ENCODE measurements at regions not wholly inside any gene's neighbourhood (a gene's known extent, or its start where the extent isn't known, plus 50 kb on each side); places are given as distances from the start of the nearest gene placed in this dataset.
A peak's percentile ranks its signal among the peaks of the same experiment; 100 is the strongest.

GRCh38 chr22:19648419-19648929 is 65.8 kb upstream of the SEPTIN5 start (continued):
- TF ChIP-seq, protein P1, sequence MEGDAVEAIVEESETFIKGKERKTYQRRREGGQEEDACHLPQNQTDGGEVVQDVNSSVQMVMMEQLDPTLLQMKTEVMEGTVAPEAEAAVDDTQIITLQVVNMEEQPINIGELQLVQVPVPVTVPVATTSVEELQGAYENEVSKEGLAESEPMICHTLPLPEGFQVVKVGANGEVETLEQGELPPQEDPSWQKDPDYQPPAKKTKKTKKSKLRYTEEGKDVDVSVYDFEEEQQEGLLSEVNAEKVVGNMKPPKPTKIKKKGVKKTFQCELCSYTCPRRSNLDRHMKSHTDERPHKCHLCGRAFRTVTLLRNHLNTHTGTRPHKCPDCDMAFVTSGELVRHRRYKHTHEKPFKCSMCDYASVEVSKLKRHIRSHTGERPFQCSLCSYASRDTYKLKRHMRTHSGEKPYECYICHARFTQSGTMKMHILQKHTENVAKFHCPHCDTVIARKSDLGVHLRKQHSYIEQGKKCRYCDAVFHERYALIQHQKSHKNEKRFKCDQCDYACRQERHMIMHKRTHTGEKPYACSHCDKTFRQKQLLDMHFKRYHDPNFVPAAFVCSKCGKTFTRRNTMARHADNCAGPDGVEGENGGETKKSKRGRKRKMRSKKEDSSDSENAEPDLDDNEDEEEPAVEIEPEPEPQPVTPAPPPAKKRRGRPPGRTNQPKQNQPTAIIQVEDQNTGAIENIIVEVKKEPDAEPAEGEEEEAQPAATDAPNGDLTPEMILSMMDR (IDR thresholded peaks at IDR 0.05 in 2 of 3, conservative IDR thresholded peaks at IDR 0.05 in 1 of 3; ENCODE audit: insufficient read depth in 2 of 3, low read depth in 1 of 3, low read length in 3 of 3): no peak
- TF ChIP-seq ZFP36 (IDR thresholded peaks at IDR 0.05; ENCODE audit: low read depth, low read length, partially characterized antibody) (peak; percentile 11), ILF3 (IDR thresholded peaks at IDR 0.05; ENCODE audit: borderline replicate concordance) (no peak), OTX1 (CRISPR knock-in tag; IDR thresholded peaks at IDR 0.05) (peak; percentile 80; the same call in 1 of the 2 replicates), ARID1B (IDR thresholded peaks at IDR 0.05) (peak; percentile 42), PHF20 (IDR thresholded peaks at IDR 0.05; ENCODE audit: partially characterized antibody) (no peak), RBFOX2 (IDR thresholded peaks at IDR 0.05; ENCODE audit: low read depth, low read length) (no peak), SPI1 (IDR thresholded peaks at IDR 0.05; ENCODE audit: borderline replicate concordance, low read depth, low read length) (peak; percentile 64; the same call in 1 of the 2 replicates), SETDB1 (IDR thresholded peaks at IDR 0.05; ENCODE audit: low read length) (no peak), ZNF124 (CRISPR knock-in tag; IDR thresholded peaks at IDR 0.05) (no peak), U2AF1 (optimal IDR thresholded peaks at IDR 0.05; ENCODE audit: low read depth, low read length) (no peak), E2F5 (CRISPR knock-in tag; IDR thresholded peaks at IDR 0.05) (no peak)
- TF ChIP-seq, protein P2, sequence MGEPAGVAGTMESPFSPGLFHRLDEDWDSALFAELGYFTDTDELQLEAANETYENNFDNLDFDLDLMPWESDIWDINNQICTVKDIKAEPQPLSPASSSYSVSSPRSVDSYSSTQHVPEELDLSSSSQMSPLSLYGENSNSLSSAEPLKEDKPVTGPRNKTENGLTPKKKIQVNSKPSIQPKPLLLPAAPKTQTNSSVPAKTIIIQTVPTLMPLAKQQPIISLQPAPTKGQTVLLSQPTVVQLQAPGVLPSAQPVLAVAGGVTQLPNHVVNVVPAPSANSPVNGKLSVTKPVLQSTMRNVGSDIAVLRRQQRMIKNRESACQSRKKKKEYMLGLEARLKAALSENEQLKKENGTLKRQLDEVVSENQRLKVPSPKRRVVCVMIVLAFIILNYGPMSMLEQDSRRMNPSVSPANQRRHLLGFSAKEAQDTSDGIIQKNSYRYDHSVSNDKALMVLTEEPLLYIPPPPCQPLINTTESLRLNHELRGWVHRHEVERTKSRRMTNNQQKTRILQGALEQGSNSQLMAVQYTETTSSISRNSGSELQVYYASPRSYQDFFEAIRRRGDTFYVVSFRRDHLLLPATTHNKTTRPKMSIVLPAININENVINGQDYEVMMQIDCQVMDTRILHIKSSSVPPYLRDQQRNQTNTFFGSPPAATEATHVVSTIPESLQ (CRISPR knock-in tag; IDR thresholded peaks at IDR 0.05): no peak
- TF ChIP-seq, protein P3, sequence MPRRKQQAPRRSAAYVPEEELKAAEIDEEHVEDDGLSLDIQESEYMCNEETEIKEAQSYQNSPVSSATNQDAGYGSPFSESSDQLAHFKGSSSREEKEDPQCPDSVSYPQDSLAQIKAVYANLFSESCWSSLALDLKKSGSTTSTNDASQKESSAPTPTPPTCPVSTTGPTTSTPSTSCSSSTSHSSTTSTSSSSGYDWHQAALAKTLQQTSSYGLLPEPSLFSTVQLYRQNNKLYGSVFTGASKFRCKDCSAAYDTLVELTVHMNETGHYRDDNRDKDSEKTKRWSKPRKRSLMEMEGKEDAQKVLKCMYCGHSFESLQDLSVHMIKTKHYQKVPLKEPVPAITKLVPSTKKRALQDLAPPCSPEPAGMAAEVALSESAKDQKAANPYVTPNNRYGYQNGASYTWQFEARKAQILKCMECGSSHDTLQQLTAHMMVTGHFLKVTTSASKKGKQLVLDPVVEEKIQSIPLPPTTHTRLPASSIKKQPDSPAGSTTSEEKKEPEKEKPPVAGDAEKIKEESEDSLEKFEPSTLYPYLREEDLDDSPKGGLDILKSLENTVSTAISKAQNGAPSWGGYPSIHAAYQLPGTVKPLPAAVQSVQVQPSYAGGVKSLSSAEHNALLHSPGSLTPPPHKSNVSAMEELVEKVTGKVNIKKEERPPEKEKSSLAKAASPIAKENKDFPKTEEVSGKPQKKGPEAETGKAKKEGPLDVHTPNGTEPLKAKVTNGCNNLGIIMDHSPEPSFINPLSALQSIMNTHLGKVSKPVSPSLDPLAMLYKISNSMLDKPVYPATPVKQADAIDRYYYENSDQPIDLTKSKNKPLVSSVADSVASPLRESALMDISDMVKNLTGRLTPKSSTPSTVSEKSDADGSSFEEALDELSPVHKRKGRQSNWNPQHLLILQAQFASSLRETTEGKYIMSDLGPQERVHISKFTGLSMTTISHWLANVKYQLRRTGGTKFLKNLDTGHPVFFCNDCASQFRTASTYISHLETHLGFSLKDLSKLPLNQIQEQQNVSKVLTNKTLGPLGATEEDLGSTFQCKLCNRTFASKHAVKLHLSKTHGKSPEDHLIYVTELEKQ (CRISPR knock-in tag; IDR thresholded peaks at IDR 0.05): no peak
- TF ChIP-seq, protein P4, sequence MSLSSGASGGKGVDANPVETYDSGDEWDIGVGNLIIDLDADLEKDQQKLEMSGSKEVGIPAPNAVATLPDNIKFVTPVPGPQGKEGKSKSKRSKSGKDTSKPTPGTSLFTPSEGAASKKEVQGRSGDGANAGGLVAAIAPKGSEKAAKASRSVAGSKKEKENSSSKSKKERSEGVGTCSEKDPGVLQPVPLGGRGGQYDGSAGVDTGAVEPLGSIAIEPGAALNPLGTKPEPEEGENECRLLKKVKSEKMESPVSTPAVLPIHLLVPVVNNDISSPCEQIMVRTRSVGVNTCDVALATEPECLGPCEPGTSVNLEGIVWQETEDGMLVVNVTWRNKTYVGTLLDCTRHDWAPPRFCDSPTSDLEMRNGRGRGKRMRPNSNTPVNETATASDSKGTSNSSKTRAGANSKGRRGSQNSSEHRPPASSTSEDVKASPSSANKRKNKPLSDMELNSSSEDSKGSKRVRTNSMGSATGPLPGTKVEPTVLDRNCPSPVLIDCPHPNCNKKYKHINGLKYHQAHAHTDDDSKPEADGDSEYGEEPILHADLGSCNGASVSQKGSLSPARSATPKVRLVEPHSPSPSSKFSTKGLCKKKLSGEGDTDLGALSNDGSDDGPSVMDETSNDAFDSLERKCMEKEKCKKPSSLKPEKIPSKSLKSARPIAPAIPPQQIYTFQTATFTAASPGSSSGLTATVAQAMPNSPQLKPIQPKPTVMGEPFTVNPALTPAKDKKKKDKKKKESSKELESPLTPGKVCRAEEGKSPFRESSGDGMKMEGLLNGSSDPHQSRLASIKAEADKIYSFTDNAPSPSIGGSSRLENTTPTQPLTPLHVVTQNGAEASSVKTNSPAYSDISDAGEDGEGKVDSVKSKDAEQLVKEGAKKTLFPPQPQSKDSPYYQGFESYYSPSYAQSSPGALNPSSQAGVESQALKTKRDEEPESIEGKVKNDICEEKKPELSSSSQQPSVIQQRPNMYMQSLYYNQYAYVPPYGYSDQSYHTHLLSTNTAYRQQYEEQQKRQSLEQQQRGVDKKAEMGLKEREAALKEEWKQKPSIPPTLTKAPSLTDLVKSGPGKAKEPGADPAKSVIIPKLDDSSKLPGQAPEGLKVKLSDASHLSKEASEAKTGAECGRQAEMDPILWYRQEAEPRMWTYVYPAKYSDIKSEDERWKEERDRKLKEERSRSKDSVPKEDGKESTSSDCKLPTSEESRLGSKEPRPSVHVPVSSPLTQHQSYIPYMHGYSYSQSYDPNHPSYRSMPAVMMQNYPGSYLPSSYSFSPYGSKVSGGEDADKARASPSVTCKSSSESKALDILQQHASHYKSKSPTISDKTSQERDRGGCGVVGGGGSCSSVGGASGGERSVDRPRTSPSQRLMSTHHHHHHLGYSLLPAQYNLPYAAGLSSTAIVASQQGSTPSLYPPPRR (CRISPR knock-in tag; IDR thresholded peaks at IDR 0.05; ENCODE audit: borderline replicate concordance): no peak
